ENCODE measurements at regions not wholly inside any gene's neighbourhood (a gene's known extent, or its start where the extent isn't known, plus 50 kb on each side); places are given as distances from the start of the nearest gene placed in this dataset.

GRCh38 chr9:135029871-135030565 lies 57.5 kb upstream of the OLFM1 start:
- TF ChIP-seq, protein P1, sequence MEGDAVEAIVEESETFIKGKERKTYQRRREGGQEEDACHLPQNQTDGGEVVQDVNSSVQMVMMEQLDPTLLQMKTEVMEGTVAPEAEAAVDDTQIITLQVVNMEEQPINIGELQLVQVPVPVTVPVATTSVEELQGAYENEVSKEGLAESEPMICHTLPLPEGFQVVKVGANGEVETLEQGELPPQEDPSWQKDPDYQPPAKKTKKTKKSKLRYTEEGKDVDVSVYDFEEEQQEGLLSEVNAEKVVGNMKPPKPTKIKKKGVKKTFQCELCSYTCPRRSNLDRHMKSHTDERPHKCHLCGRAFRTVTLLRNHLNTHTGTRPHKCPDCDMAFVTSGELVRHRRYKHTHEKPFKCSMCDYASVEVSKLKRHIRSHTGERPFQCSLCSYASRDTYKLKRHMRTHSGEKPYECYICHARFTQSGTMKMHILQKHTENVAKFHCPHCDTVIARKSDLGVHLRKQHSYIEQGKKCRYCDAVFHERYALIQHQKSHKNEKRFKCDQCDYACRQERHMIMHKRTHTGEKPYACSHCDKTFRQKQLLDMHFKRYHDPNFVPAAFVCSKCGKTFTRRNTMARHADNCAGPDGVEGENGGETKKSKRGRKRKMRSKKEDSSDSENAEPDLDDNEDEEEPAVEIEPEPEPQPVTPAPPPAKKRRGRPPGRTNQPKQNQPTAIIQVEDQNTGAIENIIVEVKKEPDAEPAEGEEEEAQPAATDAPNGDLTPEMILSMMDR (IDR thresholded peaks at IDR 0.05; ENCODE audit: low read depth, low read length) = no peak
- no peak for TF ChIP-seq EZH2phosphoT487 (IDR thresholded peaks at IDR 0.05; ENCODE audit: low read depth)

Measured in OCI-LY3 (cell line).